ENCODE measurements at regions not wholly inside any gene's neighbourhood (a gene's known extent, or its start where the extent isn't known, plus 50 kb on each side); places are given as distances from the start of the nearest gene placed in this dataset.

DNA sequence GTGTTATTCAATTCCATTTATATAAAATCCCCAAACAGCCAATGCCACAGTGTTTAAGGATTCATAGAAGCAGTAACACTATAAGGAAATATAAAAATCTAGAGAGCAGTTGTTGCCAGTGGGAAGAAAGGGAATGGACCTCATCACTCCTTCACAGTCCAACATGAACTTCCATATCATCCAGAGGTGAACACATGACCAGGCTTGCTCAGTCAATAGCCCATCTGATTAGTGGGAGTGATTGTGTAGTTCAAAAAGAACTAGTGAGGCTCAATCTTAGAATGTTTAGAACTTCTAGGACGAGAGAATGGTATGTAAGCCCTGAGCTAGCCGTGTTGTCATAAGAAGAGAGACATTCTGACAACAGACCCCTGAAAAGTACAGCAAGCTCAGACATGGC, 314.1 kb downstream of the LIG4 start:
- Histone ChIP-seq H3K27ac (ENCODE audit: insufficient read depth, low read depth, low read length, poor library complexity, severe bottlenecking) (no peak overlapping the region), H3K4me1 (ENCODE audit: control insufficient read depth, insufficient read depth, low read length) (no peaks in the 10 kb centered on the region), H3K4me3 (ENCODE audit: insufficient read depth, low read depth, low read length) (no peak overlapping the region), H3K36me3 (ENCODE audit: control insufficient read depth, insufficient read depth, low read length) (no peaks in the 10 kb centered on the region), H3K9me3 (ENCODE audit: control insufficient read depth, low read length) (no peaks in the 10 kb centered on the region), H3K27me3 (ENCODE audit: control insufficient read depth, insufficient read depth, low read length, poor library complexity, severe bottlenecking) (no peaks in the 10 kb centered on the region)
- 96% methylated on average over 2 of the region's 2 CpGs for WGBS, 2 experiments

- Histone ChIP-seq H3K36me3 (ENCODE audit: control insufficient read depth, insufficient read depth, low read length) (no peaks in the 10 kb centered on the region), H3K27ac (ENCODE audit: insufficient read depth, low read depth, low read length, poor library complexity, severe bottlenecking) (no peak overlapping the region), H3K4me1 (ENCODE audit: control insufficient read depth, insufficient read depth, low read length) (no peaks in the 10 kb centered on the region), H3K27me3 (ENCODE audit: control insufficient read depth, insufficient read depth, low read length, poor library complexity, severe bottlenecking) (no peaks in the 10 kb centered on the region), H3K9me3 (ENCODE audit: control insufficient read depth, low read length) (no peaks in the 10 kb centered on the region), H3K4me3 (ENCODE audit: insufficient read depth, low read depth, low read length) (no peak overlapping the region)
- 90 to 92% methylated on average over 1 to 2 of the region's 2 CpGs for WGBS, 2 experiments
These were observed 314.6 kb downstream of the LIG4 start for GRCh38 chr13:107900775-107901174.

- Histone ChIP-seq H3K9me3 (ENCODE audit: control insufficient read depth, low read length) (no peaks in the 10 kb centered on the region), H3K36me3 (ENCODE audit: control insufficient read depth, insufficient read depth, low read length) (no peaks in the 10 kb centered on the region), H3K27me3 (ENCODE audit: control insufficient read depth, insufficient read depth, low read length, poor library complexity, severe bottlenecking) (no peaks in the 10 kb centered on the region), H3K4me1 (ENCODE audit: control insufficient read depth, insufficient read depth, low read length) (no peaks in the 10 kb centered on the region), H3K4me3 (ENCODE audit: insufficient read depth, low read depth, low read length) (no peak overlapping the region), H3K27ac (ENCODE audit: insufficient read depth, low read depth, low read length, poor library complexity, severe bottlenecking) (no peak overlapping the region)
- WGBS, 2 experiments, result 46 to 81% methylated on average over 1 to 2 of the region's 2 CpGs
These were observed 329.2 kb downstream of the LIG4 start for GRCh38 chr13:107886118-107886517.

- no peaks in the 10 kb centered on the region for H3K9me3 ChIP-seq (ENCODE audit: control insufficient read depth, low read length)
- no peaks in the 10 kb centered on the region for H3K36me3 ChIP-seq (ENCODE audit: control insufficient read depth, insufficient read depth, low read length)
- H3K27me3 ChIP-seq (ENCODE audit: control insufficient read depth, insufficient read depth, low read length, poor library complexity, severe bottlenecking), result no peaks in the 10 kb centered on the region
- H3K4me1 ChIP-seq (ENCODE audit: control insufficient read depth, insufficient read depth, low read length), result no peaks in the 10 kb centered on the region
- no peak overlapping the region for H3K27ac ChIP-seq (ENCODE audit: insufficient read depth, low read depth, low read length, poor library complexity, severe bottlenecking)
- H3K4me3 ChIP-seq (ENCODE audit: insufficient read depth, low read depth, low read length), result no peak overlapping the region
These were observed 330.8 kb downstream of the LIG4 start for GRCh38 chr13:107884564-107884963.

GRCh38 chr13:107883561-107884175, 331.7 kb downstream of the LIG4 start:
- Histone ChIP-seq H3K36me3 (ENCODE audit: control insufficient read depth, insufficient read depth, low read length) (no peaks in the 10 kb centered on the region), H3K27me3 (ENCODE audit: control insufficient read depth, insufficient read depth, low read length, poor library complexity, severe bottlenecking) (no peaks in the 10 kb centered on the region), H3K9me3 (ENCODE audit: control insufficient read depth, low read length) (no peaks in the 10 kb centered on the region), H3K4me3 (ENCODE audit: insufficient read depth, low read depth, low read length) (no peak overlapping the region), H3K27ac (ENCODE audit: insufficient read depth, low read depth, low read length, poor library complexity, severe bottlenecking) (no peak overlapping the region), H3K4me1 (ENCODE audit: control insufficient read depth, insufficient read depth, low read length) (no peaks in the 10 kb centered on the region)
- 91% methylated on average over 8 of the region's 8 CpGs for WGBS, 2 experiments

GRCh38 chr13:107882708-107883560, 332.4 kb downstream of the LIG4 start:
- Histone ChIP-seq H3K4me3 (ENCODE audit: insufficient read depth, low read depth, low read length) (no peak overlapping the region), H3K27ac (ENCODE audit: insufficient read depth, low read depth, low read length, poor library complexity, severe bottlenecking) (no peak overlapping the region), H3K36me3 (ENCODE audit: control insufficient read depth, insufficient read depth, low read length) (no peaks in the 10 kb centered on the region), H3K27me3 (ENCODE audit: control insufficient read depth, insufficient read depth, low read length, poor library complexity, severe bottlenecking) (no peaks in the 10 kb centered on the region), H3K9me3 (ENCODE audit: control insufficient read depth, low read length) (no peaks in the 10 kb centered on the region), H3K4me1 (ENCODE audit: control insufficient read depth, insufficient read depth, low read length) (no peaks in the 10 kb centered on the region)
- WGBS, 2 experiments, result 91 to 93% methylated on average over 11 of the region's 11 CpGs

DNA sequence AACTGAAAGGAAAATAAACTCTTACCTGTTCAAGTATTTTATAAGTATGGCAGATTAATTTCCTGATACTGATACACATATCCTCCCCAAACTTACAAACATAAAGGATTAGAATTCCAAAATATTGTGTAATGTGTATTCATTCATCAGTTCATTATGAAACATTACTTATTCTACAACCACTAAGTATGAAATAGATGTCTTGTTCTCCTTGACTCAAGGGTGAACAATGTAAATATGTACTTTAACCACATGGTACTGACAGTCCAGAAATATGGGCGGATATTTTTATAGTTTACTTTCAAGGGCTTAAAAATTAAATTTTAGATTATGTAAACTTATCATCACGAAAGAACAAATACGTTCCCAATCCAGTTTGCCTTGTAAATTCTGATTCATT, 334.0 kb downstream of the LIG4 start:
- H3K4me3 ChIP-seq (ENCODE audit: insufficient read depth, low read depth, low read length), result no peak overlapping the region
- 96% methylated on average over 2 to 3 of the region's 3 CpGs for WGBS, 2 experiments
- H3K27ac ChIP-seq (ENCODE audit: insufficient read depth, low read depth, low read length, poor library complexity, severe bottlenecking), result no peak overlapping the region
- no peaks in the 10 kb centered on the region for H3K36me3 ChIP-seq (ENCODE audit: control insufficient read depth, insufficient read depth, low read length)
- no peaks in the 10 kb centered on the region for H3K4me1 ChIP-seq (ENCODE audit: control insufficient read depth, insufficient read depth, low read length)
- H3K27me3 ChIP-seq (ENCODE audit: control insufficient read depth, insufficient read depth, low read length, poor library complexity, severe bottlenecking), result no peaks in the 10 kb centered on the region
- no peaks in the 10 kb centered on the region for H3K9me3 ChIP-seq (ENCODE audit: control insufficient read depth, low read length)

DNA sequence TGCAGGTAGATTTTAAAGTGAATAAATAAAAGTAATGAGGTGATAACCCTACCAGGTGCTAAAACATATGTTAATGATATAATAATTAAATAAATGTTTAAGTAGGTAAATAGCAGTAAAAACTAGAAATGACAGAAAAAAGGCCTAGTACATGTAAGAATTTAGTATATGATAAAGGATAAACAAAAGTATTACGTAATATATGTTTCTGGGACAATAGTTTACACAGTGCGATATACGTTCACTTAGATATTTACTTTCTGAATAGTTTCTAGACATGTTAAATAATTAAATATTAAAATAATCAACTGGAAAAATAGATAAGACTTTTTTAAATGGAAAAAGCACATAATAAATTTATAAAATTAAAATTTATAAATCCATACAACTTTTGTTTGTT, 340.9 kb downstream of the LIG4 start:
- Histone ChIP-seq H3K9me3 (ENCODE audit: control insufficient read depth, low read length) (no peaks in the 10 kb centered on the region), H3K27me3 (ENCODE audit: control insufficient read depth, insufficient read depth, low read length, poor library complexity, severe bottlenecking) (peaks cover 8% of the 10 kb centered on the region), H3K36me3 (ENCODE audit: control insufficient read depth, insufficient read depth, low read length) (no peaks in the 10 kb centered on the region), H3K4me1 (ENCODE audit: control insufficient read depth, insufficient read depth, low read length) (no peaks in the 10 kb centered on the region), H3K27ac (ENCODE audit: insufficient read depth, low read depth, low read length, poor library complexity, severe bottlenecking) (no peak overlapping the region), H3K4me3 (ENCODE audit: insufficient read depth, low read depth, low read length) (no peak overlapping the region)
- 100% methylated on average over 1 of the region's 3 CpGs for WGBS, 2 experiments

DNA sequence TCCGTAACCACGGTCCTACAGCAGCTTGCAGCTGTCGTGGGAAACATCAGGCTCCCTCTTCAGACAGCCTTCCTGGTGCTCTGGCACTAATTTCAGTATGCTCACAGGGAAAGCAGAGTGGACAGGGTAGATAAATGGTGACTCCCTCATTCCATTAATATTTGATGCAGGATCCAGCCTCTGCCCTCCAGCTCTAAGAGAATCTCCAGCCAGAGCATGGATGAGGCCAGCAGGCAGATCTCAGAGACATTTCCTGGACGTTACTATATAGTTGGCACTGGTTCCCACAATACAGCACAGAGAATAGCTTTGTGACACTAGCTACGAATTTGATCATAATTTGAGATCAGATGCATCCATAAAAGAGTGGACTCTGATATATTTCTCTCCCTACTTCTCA, 341.4 kb downstream of the LIG4 start:
- Histone ChIP-seq H3K27me3 (ENCODE audit: control insufficient read depth, insufficient read depth, low read length, poor library complexity, severe bottlenecking) (peaks cover 13% of the 10 kb centered on the region), H3K4me3 (ENCODE audit: insufficient read depth, low read depth, low read length) (no peak overlapping the region), H3K4me1 (ENCODE audit: control insufficient read depth, insufficient read depth, low read length) (no peaks in the 10 kb centered on the region), H3K36me3 (ENCODE audit: control insufficient read depth, insufficient read depth, low read length) (no peaks in the 10 kb centered on the region), H3K27ac (ENCODE audit: insufficient read depth, low read depth, low read length, poor library complexity, severe bottlenecking) (no peak overlapping the region), H3K9me3 (ENCODE audit: control insufficient read depth, low read length) (no peaks in the 10 kb centered on the region)
- 90 to 94% methylated on average over 5 of the region's 5 CpGs for WGBS, 2 experiments

DNA sequence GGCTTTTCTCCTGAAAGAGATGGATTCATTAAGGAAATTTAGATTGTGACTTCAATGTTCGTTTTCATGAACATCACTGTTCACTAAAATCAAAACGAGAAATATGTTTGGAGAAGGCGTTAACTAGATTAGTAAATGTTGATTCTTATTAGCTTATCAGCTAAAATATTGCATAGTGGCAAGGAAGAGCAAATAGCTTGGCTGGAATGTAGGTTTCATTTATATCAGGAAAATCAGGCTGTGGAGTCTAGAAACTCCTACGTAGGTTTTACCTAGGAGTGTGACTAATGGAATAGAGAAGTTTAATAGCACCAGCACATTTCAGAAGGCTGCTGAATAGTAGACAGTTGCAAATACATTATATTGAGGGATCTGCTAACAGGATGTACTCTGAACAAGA, 344.9 kb downstream of the LIG4 start:
- no peaks in the 10 kb centered on the region for H3K9me3 ChIP-seq (ENCODE audit: control insufficient read depth, low read length)
- peaks cover 41% of the 10 kb centered on the region for H3K27me3 ChIP-seq (ENCODE audit: control insufficient read depth, insufficient read depth, low read length, poor library complexity, severe bottlenecking)
- H3K36me3 ChIP-seq (ENCODE audit: control insufficient read depth, insufficient read depth, low read length), result no peaks in the 10 kb centered on the region
- no peak overlapping the region for H3K4me3 ChIP-seq (ENCODE audit: insufficient read depth, low read depth, low read length)
- H3K4me1 ChIP-seq (ENCODE audit: control insufficient read depth, insufficient read depth, low read length), result peaks cover 3% of the 10 kb centered on the region
- H3K27ac ChIP-seq (ENCODE audit: insufficient read depth, low read depth, low read length, poor library complexity, severe bottlenecking), result no peak overlapping the region
- 92 to 94% methylated on average over 4 of the region's 4 CpGs for WGBS, 2 experiments
